GM21723 (cell line): ENCODE measurements at regions not wholly inside any gene's neighbourhood (a gene's known extent, or its start where the extent isn't known, plus 50 kb on each side); places are given as distances from the start of the nearest gene placed in this dataset.

Experiments used
- ATAC-seq: cut with Tn5 transposase; IDR thresholded peaks from one replicate; pipeline ENCODE4 v1.9.1; 2021; ENCODE audit warnings: mild to moderate bottlenecking, moderate library complexity; ENCODE audit not compliant: unreplicated experiment

DNA sequence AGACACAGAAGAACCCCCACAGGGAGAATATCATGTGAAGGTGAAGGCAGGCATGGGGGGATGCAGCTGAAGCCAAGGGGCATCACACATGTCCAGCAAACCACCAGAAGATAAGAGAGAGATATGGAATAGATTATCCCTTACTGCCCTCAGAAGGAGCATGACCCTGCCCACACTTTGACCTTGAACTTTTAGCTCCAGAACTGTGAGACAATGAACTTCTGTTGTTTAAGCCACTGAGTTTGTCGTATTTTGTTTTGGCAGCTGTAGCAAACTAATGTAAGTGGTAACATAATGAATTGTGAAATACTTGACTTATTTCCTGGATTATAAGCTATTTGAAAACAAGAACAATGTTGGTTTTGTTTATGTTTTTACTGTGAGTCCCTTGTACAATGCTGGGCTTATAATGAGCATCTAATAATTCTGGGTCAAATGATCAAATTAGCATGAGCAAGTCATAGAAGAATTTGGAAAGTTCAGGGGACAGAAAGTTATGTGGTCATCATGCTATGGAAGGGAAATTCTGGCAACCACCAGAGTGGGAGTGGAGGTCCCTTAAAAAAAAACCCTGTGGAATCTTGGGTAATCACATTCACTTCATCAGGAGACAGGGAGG lies 541.0 kb upstream of the KLHL29 start:
- ATAC-seq = no peak

DNA sequence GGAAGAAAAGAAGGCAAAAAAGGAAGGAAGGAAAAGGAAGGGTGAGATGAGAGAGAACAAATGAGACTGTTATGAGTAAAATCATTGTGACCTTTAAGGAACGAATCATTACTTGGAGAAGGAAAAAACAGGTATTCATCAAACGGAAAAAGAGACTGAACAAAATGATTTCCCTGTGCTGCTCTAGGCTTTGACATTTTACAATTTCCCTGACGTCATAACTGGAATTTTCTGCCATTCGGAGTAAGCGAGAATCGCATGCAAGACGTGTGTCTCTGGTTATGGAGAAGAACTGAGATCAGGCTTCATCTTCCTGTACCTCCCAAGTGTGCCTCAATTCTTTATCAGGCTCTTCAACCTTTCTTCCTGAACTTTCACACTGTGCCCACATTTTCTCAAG lies 534.7 kb upstream of the KLHL29 start:
- ATAC-seq = no peak

DNA sequence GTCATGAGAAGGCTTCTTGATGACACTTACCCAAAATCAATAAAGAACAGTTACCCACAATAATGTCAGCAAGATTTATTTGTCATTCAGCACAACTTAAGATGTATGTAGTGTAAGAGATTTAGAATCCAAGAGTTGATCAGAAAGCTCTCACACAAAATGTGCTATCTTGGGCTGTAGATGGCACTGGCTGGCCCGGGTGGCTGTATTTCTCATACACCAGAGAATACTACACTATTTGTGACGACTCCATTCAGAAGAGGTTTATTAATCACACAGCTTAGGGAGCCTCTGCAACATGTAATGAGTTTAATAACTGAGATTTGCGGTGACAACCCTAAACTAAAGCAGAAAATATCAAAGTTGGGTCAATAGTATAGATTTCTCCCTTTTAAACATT lies 530.4 kb upstream of the KLHL29 start:
- no peak for ATAC-seq

DNA sequence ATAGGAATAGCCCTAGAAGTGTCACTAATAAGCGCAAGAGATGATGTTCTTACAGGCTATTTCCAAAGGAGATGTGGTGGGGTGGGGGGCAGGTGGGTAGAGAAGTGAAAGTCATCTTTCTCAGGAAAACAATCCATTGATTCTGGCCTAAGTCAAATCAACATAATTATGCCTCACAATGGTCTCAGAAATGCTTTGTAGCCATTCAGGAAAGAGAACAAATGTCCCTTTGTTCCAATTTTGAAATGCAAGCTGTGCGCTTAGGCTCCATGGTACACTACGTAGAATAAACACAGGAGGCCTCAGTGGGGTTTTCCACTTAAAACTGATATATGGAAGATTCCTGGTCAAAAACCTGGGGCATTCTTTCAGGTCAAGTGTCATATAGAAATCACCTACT lies 529.9 kb upstream of the KLHL29 start:
- ATAC-seq = no peak

DNA sequence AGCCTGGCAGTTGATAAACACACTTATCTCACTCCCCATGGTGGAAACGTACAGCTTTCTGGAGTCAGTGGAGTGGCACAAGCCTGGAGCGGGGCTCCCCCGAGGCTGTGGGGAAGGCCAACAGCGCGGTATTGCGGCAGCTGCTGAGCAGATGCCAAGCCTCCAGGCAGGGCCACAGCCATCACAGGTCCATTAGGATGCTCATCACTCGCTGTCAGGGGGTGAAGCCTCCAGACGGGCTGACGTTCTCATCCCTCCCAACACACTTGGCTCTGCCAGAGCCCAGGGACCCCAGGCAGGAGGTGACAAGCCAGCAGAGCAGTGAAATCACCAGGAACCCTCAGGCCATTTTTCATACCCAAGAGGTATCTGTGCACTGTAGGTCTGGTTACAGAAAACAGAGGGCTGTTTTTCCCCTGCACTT lies 529.2 kb upstream of the KLHL29 start:
- no peak for ATAC-seq

DNA sequence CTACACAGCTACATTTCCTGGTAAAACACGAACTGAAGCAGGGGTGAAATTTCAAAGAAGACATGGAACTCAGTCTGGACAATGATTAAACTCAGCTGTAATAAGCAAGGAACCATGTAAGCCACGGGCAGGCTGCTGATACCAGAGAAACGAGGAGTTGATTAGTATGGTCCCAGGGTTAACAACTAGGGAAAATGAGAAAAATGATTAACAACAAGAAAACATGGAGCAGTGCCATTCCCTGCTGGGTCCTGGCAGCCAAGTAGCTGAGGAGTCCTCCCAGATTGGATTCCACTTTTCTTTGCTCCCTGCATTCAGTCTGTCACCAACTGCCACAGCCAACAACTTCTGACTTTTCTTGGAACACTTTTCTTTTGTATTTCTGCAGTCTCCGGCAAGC lies 517.0 kb upstream of the KLHL29 start:
- ATAC-seq = no peak

- no peak for ATAC-seq
These were observed 506.9 kb upstream of the KLHL29 start for GRCh38 chr2:22878121-22878520.

- no peak for ATAC-seq
These were observed 505.7 kb upstream of the KLHL29 start for GRCh38 chr2:22879009-22879863.

DNA sequence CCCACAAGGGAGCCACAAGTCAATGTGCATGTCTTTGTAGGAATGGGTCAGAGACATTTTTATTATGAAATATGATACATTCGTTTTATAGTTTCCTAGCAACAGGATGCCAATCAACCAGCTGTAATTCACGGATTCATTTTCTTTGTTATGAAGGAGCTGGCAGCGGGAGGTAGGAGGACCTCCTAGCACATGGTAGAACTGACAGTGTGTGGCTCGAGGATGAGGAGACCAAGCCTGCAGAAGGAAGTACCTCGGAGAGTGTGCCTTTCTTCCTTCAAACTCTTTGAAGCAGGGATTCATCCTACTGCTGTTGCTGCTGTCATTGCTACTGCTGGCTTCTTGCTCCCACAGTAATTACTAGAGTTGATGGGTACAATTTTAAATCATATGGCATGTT lies 504.8 kb upstream of the KLHL29 start:
- no peak for ATAC-seq

DNA sequence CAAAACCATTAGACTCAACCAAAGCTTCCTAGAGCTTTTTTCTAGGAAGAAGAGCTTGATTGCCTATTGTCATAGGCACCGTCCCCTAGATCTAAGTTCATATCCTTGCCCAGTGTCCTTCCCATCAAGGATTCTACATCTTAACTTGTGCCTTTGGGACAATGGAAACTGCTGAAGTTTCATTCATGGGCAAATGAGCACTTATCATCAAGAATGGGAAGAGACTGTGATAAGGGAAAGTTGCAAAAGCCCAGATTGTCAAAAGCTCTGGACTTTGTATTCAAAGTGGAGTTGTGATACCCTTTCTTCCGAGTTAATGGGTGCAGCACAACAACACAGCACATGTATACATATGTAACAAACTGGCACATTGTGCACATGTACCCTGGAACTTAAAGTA lies 503.0 kb upstream of the KLHL29 start:
- no peak for ATAC-seq

DNA sequence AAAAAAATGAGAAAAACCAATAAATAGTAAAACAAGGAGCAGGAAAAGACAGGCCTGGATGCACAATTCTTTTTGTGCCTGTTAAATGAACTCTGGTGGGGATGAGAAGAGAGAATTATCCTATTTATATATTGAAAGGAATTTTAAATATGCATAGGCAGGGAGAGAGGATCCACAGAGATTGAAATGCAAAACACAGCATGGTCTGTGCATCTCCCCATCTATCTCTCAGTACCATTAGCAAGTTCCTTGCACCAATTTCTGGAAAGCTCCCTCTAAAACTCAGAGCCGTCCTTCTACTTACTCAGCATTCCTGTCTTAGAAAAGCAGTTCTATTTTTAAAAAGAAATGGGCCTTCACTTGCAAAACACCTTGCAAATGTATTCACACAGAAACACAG lies 502.3 kb upstream of the KLHL29 start:
- no peak for ATAC-seq

DNA sequence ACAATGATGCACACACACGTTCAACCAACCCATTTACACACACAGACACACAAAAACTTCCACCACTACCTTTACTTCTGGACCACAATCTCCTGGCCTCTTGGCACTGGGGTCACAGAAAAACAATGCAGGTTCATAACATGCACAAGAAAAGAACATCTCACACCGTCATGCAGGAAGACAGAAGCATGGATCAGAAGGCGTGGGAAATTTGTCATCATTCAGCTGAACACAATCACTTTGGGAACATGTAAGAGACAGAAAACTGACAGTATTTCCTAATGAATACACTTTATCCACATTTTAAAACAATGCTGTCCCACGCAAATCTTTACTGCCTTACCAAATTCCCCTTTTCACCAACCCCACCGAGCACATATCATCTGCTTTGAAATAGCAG lies 501.9 kb upstream of the KLHL29 start:
- ATAC-seq = no peak

DNA sequence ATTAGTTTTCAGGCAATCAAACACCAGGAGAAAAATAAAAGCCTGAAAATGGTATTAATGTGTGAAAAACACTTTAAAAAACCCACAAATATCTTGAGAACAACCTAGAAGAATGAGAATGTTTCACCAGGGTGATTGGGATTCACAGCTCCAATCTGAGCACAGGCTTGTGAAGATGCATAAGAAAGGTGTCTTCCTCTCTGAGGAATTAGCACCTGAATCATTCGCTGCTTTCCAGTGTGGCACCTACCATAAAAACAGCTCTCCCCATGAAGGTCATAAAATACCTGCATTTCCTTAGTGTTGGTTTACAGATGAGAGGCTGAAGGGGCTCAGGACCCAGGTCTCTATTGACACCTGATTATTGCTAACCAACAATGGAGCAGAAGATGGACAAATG lies 499.7 kb upstream of the KLHL29 start:
- ATAC-seq = no peak

GRCh38 chr2:22887426-22887825 lies 497.6 kb upstream of the KLHL29 start:
- ATAC-seq = no peak

DNA sequence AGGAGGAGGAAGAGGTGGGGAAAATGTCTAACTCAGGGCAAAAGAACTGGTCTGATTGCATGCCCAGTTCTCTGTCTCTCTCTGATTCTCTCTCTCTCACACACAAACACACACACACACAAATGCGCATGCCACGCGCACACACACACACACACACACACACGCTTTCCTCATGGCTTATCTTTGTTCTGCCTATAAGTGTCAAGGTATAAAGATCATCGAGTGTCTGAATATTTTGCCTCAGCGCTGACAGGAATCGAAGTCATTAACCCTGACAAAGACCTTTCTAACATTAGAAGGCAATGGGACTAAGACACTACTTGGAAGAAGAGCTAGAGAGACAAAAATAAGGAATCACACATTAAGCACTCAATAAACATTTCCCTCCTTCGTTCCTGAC lies 497.1 kb upstream of the KLHL29 start:
- no peak for ATAC-seq

GRCh38 chr2:22890132-22890531 lies 494.8 kb upstream of the KLHL29 start:
- no peak for ATAC-seq

GRCh38 chr2:22893761-22894517 lies 491.0 kb upstream of the KLHL29 start:
- ATAC-seq = no peak

DNA sequence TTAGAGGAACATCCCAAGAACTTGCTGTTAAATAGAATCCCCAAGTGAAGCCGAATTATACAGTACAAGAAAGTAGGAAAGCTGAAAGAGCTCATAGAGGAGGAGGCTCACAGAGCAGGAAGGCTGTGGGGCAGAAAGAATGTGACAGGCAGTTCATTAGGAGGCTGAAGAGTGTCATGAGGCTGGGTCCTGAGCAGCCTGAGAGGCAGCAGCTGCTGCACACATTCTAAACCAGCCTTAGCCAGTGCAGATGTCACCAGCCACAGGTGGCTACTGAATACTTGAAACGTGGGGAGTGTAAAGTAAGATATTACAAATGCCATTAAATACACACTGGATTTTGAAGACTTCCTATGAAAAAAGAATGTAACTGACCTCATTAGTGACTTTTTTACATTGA lies 490.2 kb upstream of the KLHL29 start:
- no peak for ATAC-seq

- no peak for ATAC-seq
These were observed 487.6 kb upstream of the KLHL29 start for GRCh38 chr2:22897428-22897827.

DNA sequence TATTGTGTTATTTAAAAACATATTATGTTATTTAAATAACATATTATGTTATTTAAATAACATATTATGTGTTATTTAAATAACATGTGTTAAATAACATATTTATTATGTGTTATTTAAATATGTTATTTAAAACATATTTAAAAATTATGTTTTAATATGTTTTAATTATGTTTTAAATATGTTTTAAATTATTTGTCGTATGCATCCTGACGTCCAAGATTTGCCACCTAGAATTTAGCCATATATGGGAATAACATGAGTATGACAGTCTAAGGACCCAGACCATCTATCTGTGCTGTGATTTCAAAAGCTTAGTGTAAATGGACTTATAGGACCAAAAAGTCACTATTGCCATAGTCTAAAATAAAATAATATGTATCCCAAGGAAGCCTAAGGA lies 484.3 kb upstream of the KLHL29 start:
- no peak for ATAC-seq

- no peak for ATAC-seq
These were observed 483.4 kb upstream of the KLHL29 start for GRCh38 chr2:22901471-22902179.
